Astrocyte (in vitro differentiated cells and primary cell): ENCODE measurements at regions not wholly inside any gene's neighbourhood (a gene's known extent, or its start where the extent isn't known, plus 50 kb on each side); places are given as distances from the start of the nearest gene placed in this dataset.

ENCODE experiments used
- DNase-seq: peaks from one replicate; pipeline ENCODE4 v3.0.0-alpha.2; 2010; ENCODE audit warnings: low read depth
- FAIRE-seq: peaks from 2 replicates; lab custom pipeline; 2011; peaks lifted over from hg19 to GRCh38; lab: Jason Lieb, UNC
- H2AFZ ChIP-seq: 2 replicates; pipeline ENCODE4 v1.6.0; 2012; ENCODE audit warnings: low read depth, low read length, inconsistent platforms
- H3K27ac ChIP-seq: 2 replicates; pipeline ENCODE4 v1.5.1; 2011; ENCODE audit warnings: low read depth, low read length, inconsistent platforms
- H3K27me3 ChIP-seq: 2 replicates; pipeline ENCODE4 v1.6.0; 2011; ENCODE audit warnings: low read length, inconsistent platforms; ENCODE audit not compliant: insufficient read depth
- H3K36me3 ChIP-seq: 2 replicates; pipeline ENCODE4 v1.5.1; 2011; ENCODE audit warnings: low read length, inconsistent platforms; ENCODE audit not compliant: insufficient read depth
- H3K4me1 ChIP-seq: 2 replicates; pipeline ENCODE4 v1.5.1; 2011; ENCODE audit warnings: low read length, inconsistent platforms; ENCODE audit not compliant: insufficient read depth
- H3K4me2 ChIP-seq: 2 replicates; pipeline ENCODE4 v1.6.0; 2012; ENCODE audit warnings: low read length, inconsistent platforms
- H3K4me3 ChIP-seq: 2 replicates; pipeline ENCODE4 v1.5.1; 2011; ENCODE audit warnings: low read depth, mild to moderate bottlenecking, low read length, inconsistent platforms; ENCODE audit not compliant: insufficient read depth
- H3K79me2 ChIP-seq: 2 replicates; pipeline ENCODE4 v1.6.0; 2012; ENCODE audit warnings: mild to moderate bottlenecking, low read length, inconsistent platforms; ENCODE audit not compliant: insufficient read depth
- H3K9ac ChIP-seq: 2 replicates; pipeline ENCODE4 v1.6.0; 2012; ENCODE audit warnings: mild to moderate bottlenecking, low read length, inconsistent platforms
- H3K9me3 ChIP-seq: 2 replicates; pipeline ENCODE4 v1.5.1; 2012; ENCODE audit warnings: low read depth, mild to moderate bottlenecking, low read length, inconsistent platforms; ENCODE audit not compliant: insufficient read depth
- H4K20me1 ChIP-seq: 2 replicates; pipeline ENCODE4 v1.6.0; 2012; ENCODE audit warnings: low read length, inconsistent platforms; ENCODE audit not compliant: insufficient read depth
- H3K27ac Mint-ChIP-seq: one replicate; pipeline ENCODE4 v1.8.0; 2021; ENCODE audit warnings: mild to moderate bottlenecking, mixed read lengths; ENCODE audit not compliant: unreplicated experiment
- H3K27me3 Mint-ChIP-seq: one replicate; pipeline ENCODE4 v1.8.0; 2021; ENCODE audit warnings: low read depth, mixed read lengths; ENCODE audit not compliant: unreplicated experiment
- H3K36me3 Mint-ChIP-seq: one replicate; pipeline ENCODE4 v1.8.0; 2021; ENCODE audit warnings: low read depth, mixed read lengths; ENCODE audit not compliant: unreplicated experiment
- H3K4me1 Mint-ChIP-seq: one replicate; pipeline ENCODE4 v1.8.0; 2021; ENCODE audit warnings: low read depth, mixed read lengths; ENCODE audit not compliant: unreplicated experiment
- H3K4me3 Mint-ChIP-seq: one replicate; pipeline ENCODE4 v1.8.0; 2021; ENCODE audit warnings: mild to moderate bottlenecking, moderate library complexity, mixed read lengths; ENCODE audit not compliant: unreplicated experiment
- H3K9me3 Mint-ChIP-seq: one replicate; pipeline ENCODE4 v1.8.0; 2021; ENCODE audit warnings: mild to moderate bottlenecking, mixed read lengths; ENCODE audit not compliant: unreplicated experiment
- EZH2 ChIP-seq: IDR thresholded peaks from 2 replicates; pipeline ENCODE4 v1.6.1; 2012; ENCODE audit warnings: mild to moderate bottlenecking, low read length, inconsistent platforms; ENCODE audit not compliant: insufficient read depth
- TF ChIP-seq, protein P1 (sequence below): IDR thresholded peaks from 2 replicates; pipeline ENCODE4 v1.5.1; 2011; ENCODE audit warnings: low read depth, mild to moderate bottlenecking, inconsistent platforms, low read length, moderate library complexity; ENCODE audit not compliant: insufficient read depth

DNA sequence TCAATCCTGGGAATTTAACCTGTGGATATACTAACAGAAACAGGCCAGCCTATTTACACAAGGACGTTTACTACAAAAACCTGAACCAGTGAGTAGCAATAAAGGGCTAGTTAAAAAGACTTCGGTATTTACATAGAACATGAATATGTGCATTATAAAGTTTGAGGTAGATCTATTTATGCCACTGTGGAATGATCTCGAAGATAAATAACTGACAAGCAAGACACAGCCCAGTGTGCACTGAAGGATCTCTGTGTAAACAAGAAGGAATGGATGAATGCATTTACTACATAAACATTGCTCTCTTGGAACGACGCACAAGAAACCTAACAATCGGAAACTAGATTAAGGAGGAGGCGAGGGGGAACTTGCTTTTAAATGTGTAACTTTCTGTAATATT is 132.0 kb upstream of the NSMCE3 start:
- H3K27ac Mint-ChIP-seq = no peak overlapping the region

DNA sequence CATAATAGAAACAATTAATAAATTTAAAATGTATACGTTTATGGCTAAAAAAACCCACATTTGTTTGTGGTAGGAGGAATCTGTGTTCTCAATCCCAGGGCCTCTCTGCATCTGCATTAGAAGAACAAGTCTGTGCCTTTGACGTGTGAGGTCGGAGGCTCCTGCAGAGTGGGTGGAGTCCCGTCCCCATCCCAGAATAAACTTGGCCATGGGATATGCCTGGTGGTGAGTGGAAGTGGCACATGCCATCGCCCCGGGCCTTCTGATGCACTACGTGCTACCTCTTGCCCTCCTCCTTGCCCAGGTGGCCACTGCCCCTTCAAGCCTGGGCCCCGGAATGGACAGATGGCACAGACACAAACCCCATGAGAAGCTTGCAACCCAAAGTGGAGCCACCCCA is 131.1 kb upstream of the NSMCE3 start:
- H3K36me3 ChIP-seq = no peaks in the 10 kb centered on the region
- no peaks in the 10 kb centered on the region for H3K36me3 Mint-ChIP-seq
- DNase-seq (no peak), FAIRE-seq (no peak)
- TF ChIP-seq, protein P1, sequence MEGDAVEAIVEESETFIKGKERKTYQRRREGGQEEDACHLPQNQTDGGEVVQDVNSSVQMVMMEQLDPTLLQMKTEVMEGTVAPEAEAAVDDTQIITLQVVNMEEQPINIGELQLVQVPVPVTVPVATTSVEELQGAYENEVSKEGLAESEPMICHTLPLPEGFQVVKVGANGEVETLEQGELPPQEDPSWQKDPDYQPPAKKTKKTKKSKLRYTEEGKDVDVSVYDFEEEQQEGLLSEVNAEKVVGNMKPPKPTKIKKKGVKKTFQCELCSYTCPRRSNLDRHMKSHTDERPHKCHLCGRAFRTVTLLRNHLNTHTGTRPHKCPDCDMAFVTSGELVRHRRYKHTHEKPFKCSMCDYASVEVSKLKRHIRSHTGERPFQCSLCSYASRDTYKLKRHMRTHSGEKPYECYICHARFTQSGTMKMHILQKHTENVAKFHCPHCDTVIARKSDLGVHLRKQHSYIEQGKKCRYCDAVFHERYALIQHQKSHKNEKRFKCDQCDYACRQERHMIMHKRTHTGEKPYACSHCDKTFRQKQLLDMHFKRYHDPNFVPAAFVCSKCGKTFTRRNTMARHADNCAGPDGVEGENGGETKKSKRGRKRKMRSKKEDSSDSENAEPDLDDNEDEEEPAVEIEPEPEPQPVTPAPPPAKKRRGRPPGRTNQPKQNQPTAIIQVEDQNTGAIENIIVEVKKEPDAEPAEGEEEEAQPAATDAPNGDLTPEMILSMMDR = no peak
- TF ChIP-seq EZH2 = no peak
- H3K4me1 ChIP-seq = no peaks in the 10 kb centered on the region
- no peak overlapping the region for H3K4me3 Mint-ChIP-seq
- no peaks in the 10 kb centered on the region for H3K9me3 Mint-ChIP-seq
- no peaks in the 10 kb centered on the region for H4K20me1 ChIP-seq
- H3K27ac ChIP-seq = no peak overlapping the region
- no peaks in the 10 kb centered on the region for H3K79me2 ChIP-seq
- H3K27me3 ChIP-seq = peaks cover 2% of the 10 kb centered on the region
- no peak overlapping the region for H3K27ac Mint-ChIP-seq
- H3K4me3 ChIP-seq = no peak overlapping the region
- H3K9ac ChIP-seq = no peak overlapping the region
- H2AFZ ChIP-seq = no peak overlapping the region
- no peaks in the 10 kb centered on the region for H3K4me1 Mint-ChIP-seq
- H3K4me2 ChIP-seq = no peak overlapping the region
- H3K9me3 ChIP-seq = no peaks in the 10 kb centered on the region
- peaks cover 13% of the 10 kb centered on the region for H3K27me3 Mint-ChIP-seq

More for the DNA sequence above, 132.0 kb upstream of the NSMCE3 start:
- Histone ChIP-seq H3K36me3 (no peaks in the 10 kb centered on the region), H3K9ac (no peak overlapping the region), H3K4me1 (no peaks in the 10 kb centered on the region), H2AFZ (no peak overlapping the region), H3K9me3 (no peaks in the 10 kb centered on the region), H3K79me2 (no peaks in the 10 kb centered on the region), H4K20me1 (no peaks in the 10 kb centered on the region), H3K4me2 (no peak overlapping the region), H3K4me3 (no peak overlapping the region), H3K27ac (no peak overlapping the region), H3K27me3 (peaks cover 2% of the 10 kb centered on the region)
- no peaks in the 10 kb centered on the region for H3K4me1 Mint-ChIP-seq
- H3K4me3 Mint-ChIP-seq = no peak overlapping the region
- TF ChIP-seq, protein P1 = no peak
- no peak for TF ChIP-seq EZH2
- DNase-seq (no peak), FAIRE-seq (no peak)
- no peaks in the 10 kb centered on the region for H3K36me3 Mint-ChIP-seq
- no peaks in the 10 kb centered on the region for H3K9me3 Mint-ChIP-seq
- peaks cover 13% of the 10 kb centered on the region for H3K27me3 Mint-ChIP-seq

DNA sequence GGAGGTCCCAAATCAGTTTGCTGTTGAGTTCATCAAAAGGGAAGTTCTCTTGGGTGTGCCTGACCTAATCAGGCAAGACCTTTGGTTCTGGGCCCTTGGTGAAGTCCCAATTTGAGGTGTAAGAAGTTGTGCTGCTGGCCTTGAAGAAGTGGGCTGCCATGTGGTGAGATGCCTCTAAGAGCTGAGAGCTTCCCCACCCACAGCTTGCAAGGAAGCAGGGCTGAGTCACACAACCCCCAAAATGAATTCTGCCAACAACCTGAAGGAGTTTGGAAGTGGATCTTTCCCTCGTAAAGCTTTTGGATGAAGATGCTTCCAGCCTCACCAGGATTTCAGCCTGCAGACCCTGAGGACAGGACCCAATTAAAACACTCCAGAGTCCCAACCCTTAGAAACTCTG is 129.3 kb upstream of the NSMCE3 start:
- Histone ChIP-seq H3K4me3 (no peak overlapping the region), H3K36me3 (no peaks in the 10 kb centered on the region), H3K9ac (no peak overlapping the region), H3K4me1 (no peaks in the 10 kb centered on the region), H3K79me2 (no peaks in the 10 kb centered on the region), H2AFZ (no peak overlapping the region), H3K27ac (no peak overlapping the region), H3K27me3 (peaks cover 2% of the 10 kb centered on the region), H3K9me3 (no peaks in the 10 kb centered on the region), H3K4me2 (no peak overlapping the region), H4K20me1 (no peaks in the 10 kb centered on the region)
- Mint-ChIP-seq H3K27me3 (peaks cover 3% of the 10 kb centered on the region), H3K4me1 (no peaks in the 10 kb centered on the region), H3K4me3 (no peak overlapping the region), H3K9me3 (no peaks in the 10 kb centered on the region), H3K27ac (no peak overlapping the region), H3K36me3 (no peaks in the 10 kb centered on the region)
- FAIRE-seq (no peak), DNase-seq (no peak)
- TF ChIP-seq EZH2 = no peak
- TF ChIP-seq, protein P1 = no peak
